ENCODE measurements at regions not wholly inside any gene's neighbourhood (a gene's known extent, or its start where the extent isn't known, plus 50 kb on each side); places are given as distances from the start of the nearest gene placed in this dataset.

DNA sequence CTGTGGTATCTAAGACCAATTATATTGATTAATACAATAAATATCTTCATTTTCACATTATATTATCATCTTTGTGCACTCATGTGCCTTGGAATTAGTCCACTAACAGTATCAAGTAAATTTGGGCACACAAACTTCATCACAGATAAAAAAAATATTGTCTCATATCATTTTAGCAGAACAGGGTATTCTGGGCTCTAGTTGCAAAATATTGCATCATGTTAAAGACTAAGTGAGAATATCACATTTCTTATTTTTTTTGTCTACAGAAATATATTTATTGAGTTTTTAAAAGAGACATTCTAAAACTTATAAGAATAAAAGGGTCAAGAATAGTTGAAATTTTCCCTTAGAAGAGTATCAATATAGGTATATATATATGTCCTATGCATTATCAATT is 754.1 kb upstream of the MAN1A1 start:
- no peak for DNase-seq (ENCODE audit: low read depth)

DNA sequence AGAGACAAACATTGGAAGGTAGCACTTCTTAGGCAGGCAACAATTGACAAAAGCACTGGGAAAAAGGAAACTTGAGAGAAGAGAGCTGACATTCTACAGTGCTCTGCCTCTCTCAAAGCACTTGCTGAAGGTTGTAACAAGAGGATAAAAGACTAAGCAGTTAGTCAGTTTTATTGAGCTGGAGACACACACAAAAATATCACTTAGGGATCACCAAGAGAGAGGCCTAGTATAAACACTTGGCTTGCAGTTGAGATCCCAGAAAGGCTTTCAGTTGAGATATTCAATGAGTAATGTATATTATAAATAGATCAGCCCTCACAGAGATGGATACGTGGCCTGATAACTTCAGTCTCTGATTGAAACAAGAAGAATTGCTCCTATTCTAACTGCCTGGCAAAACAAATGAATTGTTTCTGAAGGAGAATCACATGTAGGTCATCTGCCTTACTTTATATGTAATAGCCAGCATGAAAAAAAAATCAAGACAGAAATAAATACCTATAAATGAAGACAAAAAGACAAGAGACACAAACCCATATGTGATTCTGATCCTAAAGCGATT is 747.2 kb upstream of the MAN1A1 start:
- no peak for DNase-seq (ENCODE audit: low read depth)

DNA sequence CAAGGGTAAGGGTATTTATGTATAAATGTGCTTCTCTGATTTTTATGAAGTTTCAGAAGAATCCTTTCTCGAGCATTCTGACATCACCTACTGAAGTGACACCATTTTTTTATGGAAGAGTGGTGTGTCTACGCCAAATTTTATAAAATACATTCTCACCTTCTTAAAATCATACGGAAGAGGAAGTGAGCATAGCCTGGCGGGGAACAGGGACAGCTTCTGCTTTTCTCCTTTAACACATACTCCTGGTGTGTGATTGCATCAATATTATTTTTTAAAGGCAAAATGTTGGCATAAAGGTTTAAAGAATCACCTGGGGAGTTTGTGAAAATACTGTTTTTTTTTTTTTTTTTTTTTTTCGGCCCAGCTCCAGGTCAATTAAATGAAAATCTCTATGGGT is 733.6 kb upstream of the MAN1A1 start:
- DNase-seq (ENCODE audit: low read depth), result no peak

DNA sequence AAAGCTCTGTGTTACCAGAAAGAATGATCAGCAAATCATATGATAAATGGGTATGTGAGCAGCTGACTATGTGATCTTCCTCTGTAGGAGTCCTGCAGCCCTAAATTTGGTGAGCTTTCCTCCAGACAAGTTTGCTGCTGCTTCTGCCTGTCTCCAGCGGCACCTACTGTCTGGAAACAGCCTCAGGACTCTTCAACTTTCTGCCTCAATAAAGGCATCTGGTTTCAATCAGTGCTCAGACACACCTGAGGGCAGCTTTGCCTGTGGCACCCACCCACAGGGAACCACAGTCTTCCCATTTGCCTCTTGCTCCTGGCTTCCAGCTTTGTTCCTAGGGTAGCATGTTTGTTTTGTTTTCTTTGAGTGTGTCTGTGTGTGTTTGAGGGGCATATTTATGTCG is 727.9 kb upstream of the MAN1A1 start:
- DNase-seq (ENCODE audit: low read depth), result peak; percentile 36

DNA sequence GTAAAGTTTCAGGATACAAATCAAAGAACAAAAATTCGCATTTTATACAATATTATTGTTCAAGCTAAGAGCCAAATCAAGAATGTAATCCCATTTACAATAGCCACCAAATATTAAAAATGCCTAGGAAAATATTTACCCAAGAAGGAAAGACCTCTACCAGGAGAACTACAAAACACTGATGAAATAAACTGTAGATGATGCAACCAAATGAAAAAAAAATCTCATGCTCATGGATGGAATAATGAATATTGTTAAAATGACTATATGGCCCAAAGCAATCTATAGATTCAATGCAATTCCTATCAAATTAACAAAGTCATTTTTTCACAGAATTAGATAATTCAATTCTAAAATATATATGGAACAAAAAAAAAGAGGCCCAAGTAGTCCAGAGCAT is 708.8 kb upstream of the MAN1A1 start:
- no peak for DNase-seq (ENCODE audit: low read depth)

DNA sequence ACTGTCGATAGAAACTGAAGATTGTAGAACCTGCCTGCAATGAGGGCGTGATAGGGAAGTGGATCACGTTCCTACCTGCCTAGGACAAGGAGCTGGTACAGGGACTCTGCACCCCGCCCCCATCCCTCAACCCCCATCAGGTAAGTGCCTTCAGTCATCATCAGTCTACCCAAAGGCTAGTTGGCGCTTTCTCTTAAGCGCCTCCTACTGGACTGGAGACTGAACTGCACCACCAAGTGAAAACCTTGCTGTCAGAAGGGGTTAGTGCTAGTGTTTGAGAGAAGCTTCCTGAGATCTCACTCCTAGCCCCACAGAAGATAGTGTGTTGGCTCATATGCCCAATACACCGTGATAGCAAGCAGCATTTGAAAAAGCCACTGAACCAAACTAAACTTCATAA is 706.5 kb upstream of the MAN1A1 start:
- no peak for DNase-seq (ENCODE audit: low read depth)

DNA sequence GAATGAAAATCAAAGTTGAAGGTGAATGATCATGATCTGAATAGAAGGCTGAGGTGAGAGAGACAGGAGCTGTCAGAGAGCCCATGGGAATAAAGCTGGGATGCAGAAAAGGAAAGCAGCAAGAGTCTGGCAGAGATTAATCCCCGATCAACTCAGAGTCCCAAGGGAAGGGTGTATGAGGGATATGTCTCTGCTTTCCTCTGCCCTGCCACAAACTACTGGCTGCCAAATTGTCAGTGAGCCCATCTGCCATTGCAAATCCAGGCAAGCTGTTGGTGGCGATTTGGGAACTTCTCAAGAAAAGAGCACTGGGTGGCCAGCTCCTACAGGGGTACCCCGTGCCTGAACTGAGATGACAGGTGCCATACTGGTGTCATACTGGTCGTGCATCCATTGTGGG is 705.5 kb upstream of the MAN1A1 start:
- DNase-seq (ENCODE audit: low read depth), result no peak

DNA sequence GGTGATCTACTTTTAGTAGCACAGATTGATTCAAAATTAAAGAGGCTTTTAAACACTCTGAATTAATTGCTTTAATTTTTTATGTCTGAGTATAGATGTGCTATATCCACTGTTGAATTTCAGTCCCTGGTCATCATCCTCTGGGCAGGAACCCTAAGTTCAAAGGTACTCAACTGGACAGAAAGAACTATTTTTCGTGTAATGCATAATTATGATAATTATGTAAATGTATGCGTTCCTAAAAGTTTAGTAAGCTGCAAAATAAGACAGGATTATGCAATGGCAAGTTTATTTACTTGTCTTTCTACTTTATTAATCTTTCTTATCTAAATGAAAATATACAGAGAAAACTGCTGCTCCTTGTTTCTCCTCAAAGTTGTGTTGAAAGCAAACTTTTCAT is 690.1 kb upstream of the MAN1A1 start:
- no peak for DNase-seq (ENCODE audit: low read depth)

DNA sequence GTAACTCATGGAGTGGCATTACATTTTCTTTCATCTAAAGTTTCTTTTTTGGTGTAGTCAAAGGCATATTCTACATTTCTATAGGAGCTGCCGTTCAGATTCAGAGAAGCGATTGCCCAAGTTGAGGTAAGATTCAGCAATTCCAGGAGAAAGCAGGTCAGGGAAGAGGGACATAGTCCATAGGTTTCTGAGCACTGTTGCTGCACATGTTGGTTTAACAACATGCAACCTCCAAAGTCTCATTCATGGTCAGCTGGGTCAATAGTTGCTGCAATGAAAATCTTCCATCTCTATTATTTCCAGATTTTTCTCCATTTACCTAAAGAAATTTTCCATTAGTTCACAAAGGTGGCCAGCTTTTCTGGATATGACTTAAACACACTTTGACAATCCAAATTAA is 682.3 kb upstream of the MAN1A1 start:
- no peak for DNase-seq (ENCODE audit: low read depth)

DNA sequence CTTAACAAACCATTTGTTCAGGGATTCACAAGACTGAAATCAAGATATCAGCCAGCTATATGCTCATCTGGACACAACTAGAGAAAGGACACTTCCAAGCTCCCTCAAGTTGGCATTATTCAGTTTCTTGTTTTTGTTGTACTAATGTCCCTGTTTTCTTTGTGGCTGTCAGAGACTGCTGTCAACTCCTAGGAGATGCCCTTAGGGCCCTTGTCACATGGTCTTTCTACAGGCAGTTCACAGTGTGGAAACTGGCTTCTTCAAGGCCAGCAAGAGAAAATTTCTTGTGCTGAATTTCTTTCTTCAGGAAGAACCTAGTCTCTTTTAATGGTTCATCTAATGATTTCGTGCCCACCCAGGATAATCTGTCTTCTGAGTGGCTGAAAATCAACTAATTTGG is 677.2 kb upstream of the MAN1A1 start:
- peak; percentile 3 for DNase-seq (ENCODE audit: low read depth)

DNA sequence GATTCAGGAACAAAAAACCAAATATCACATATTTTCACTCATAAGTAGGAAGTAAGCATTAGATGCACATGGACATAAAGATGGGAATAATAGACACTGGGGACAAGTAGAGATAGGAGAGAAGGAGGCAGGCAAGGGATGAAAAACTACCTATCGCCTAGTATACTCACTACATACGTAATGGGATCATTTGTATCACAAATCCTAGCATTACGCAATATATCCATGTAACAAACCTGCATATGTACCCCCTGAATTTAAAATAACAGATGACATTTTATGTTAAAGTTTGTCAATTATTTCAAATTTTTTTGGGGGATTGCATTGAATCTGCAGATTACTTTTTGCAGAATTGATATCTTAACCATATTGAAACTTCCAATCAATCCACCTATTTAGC is 660.5 kb upstream of the MAN1A1 start:
- DNase-seq (ENCODE audit: low read depth), result no peak

DNA sequence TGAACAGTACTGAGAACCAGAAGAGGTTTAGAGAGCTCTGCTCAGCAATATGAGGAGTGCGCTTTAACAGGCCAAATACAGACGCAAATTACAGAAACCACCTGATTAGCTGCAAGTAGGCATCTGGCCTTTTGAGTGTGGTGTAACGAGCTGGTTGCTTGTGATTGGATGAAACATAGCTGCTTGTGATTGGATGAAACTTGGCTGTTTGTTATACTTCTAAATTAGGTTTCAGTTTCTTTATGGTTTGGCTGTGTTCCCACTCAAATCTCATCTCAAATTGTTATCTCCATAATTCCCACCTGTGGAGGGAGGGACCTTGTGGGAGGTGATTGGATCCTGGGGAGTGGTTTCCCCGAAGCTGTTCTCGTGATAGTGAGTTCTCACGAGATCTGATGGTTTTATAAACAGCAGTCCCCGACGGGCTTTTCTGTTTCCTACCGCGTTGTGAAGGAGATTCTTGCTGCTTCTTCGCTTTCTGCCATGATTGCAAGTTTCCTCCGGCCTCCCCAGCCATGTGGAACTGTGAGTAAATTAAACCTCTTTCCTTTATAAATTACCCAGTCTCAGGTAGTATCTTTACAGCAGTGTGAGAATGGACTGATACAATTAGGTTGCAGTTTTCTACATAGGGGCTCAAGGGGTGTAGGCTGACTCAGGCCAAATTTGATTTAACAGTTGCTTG is 655.9 kb upstream of the MAN1A1 start:
- peak; percentile 58 for DNase-seq (ENCODE audit: low read depth)

DNA sequence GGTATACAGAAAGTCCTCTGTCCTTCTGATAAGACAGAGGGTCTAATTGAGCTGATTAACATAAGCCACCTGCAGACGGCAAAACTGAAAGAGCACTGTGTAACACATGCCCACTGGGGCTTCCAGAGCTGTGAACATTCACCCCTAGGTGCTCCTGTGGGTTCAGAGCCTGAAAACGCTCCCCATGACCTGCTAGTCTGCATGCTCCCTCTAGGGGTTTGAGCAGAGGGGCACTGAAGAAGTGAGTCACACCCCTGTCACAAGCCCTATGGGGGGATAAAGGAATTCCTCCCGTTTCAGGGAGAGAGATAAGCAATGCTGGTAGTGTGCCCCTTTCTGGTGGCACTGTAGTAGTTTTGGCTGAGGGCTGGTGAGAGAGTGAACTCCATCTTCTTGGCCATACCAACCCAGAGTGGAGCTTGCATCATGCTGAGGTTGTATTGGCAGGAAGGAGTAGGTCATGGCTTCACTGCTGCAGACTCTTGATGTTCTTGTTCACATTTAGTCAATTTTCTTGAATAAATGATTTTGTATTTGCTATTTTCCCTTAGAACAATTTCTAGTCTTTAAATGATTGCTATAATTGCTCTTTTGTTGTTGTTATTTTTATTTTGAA is 637.5 kb upstream of the MAN1A1 start:
- DNase-seq (ENCODE audit: low read depth), result no peak

DNA sequence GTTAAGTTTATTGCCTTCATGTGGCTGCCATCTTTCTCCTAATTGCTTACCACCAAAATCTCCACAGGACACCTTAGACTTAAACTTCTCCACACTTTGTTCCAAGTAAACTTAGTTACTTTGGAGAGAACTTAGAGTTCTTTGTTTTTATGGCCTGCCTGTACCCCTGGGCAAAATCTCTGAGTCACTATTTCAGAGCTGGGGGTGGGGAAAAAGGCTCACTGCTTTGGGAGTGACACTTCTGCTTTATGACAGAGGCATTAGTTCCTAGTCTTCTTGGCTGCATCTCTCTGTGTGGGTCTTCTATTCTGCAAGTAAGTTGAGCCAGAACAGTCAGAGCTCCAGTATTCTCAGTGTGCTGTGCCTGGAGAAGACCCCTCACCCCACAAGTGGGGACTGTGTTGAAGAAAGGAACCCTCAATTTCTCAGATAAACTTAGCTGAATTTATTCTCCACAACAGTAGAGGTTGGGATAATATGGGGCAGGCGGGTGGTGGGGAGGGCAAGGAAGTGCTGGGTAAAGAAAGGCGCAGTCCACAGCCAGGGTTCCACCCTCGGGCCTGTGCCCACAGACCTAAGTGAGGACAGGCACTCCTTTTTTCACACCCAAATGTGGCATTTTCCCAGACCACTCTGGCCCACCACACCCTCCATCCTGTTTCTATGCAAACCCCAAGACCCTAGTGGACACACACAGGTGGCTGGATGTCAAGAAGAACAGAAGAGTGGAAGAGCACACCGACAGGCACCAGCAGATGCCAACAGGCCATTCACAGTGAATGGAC is 636.6 kb upstream of the MAN1A1 start:
- peak; percentile 55 for DNase-seq (ENCODE audit: low read depth)

DNA sequence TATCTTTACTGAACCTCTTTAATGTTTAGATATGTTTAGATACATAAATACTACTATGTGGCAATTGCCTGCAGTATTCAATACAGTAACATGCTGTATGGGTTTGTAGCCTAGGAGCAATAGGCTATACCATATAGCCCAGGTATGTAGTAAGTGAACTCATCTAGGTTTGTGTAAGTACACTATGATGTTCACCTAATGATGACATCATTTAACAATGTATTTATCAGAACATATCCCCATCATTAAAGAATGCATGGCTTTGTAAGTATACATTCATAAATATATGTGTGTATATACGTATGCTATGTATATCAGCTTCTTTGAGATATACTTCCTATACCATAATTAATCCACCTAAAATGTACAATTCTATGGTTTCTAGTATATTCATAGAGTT is 631.2 kb upstream of the MAN1A1 start:
- no peak for DNase-seq (ENCODE audit: low read depth)

DNA sequence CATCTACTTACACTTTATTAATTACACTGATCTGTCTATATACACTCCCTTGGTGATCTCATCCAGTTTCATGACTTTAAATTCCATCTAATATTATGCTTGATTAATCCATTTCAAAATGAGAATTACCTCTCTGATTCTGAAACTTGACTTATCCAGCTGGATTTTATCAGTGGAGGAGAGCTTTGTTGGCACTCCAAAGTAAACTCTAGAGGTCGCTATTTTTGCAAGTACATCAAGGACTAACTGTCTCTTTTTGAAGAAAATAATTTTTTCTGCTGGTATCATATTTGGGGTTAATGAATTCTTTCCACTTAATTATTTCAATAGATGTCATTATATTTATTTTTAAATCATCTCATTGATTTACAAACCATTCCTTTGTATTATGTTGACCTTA is 630.3 kb upstream of the MAN1A1 start:
- DNase-seq (ENCODE audit: low read depth), result no peak

DNA sequence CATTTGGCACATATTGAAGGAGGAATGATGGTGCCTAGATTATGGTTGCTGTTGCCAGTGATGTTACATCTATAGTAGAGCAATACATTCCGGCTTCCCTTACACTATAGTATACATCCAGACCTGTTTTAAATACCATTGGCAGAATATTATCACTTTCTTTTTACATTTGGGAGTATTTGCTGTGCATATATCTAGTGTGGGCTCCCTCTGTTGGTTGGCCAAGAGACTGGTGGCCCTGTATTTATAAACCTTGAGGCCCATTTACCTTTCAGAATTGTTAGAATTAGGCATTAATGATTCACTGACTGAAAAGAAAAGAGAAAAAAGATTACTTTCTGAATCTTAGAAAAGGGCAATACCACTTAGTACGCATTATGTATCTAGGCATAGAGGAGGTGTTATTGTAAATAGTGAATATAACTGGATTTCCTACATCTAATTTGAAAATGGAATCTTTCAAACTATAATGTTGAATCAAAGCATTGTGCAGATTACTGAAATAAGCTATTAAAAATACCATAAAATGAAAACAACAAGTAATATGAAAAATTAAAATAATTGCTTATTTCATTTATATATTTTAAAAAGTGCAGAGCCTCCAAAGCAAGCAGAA is 628.8 kb upstream of the MAN1A1 start:
- peak; percentile 14 for DNase-seq (ENCODE audit: low read depth)

DNA sequence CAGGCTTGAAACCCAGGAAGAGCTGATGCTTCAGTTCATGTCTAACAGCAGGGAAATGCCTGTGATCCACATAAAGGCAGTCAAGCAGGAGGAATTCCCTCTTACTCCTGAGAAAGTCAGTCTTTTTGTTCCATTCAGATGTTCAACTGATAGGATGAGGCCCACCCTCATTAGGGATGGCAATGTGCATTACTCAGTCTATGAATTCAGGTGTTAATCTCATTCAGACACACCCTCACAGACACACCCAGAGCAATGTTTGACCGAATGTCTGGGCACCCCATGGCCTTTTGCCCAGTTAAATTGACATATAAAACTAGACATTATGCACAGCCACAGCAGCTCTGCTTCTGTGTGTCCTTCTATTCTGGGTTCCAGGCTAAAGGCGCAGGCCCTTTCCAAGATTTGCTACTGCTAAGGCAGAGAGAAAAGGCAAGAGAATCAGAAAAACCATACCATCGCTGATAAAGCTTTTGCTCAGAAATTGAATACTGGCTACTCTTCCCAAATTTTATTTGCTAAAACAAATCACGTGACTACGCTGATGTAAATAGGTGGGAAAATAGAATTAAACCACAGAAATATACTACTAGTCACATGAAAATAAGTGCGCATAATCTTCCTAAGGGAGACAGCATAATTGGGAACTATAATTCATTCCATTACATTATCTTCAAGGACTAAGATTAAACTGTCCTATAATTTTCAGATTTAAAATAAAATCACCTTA is 625.0 kb upstream of the MAN1A1 start:
- no peak for DNase-seq (ENCODE audit: low read depth)

DNA sequence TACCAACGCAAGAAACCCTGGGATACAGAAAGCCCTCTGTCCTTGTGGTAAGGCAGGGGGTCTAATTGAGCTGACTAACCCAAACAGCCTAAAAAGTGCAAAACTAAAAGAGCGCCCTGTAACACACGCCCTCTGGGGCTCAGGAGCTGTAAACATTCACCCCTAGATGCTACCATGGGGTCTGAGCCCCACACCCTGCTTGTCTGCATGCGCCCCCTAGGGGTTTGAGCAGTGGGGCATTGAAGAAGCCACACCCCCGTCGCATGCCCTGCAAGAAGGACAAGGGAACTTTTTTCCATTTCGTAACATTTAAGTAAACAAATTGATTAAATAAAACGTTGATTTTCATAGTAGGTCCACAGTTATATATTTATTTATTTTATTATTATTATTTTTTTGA is 616.9 kb upstream of the MAN1A1 start:
- no peak for DNase-seq (ENCODE audit: low read depth)

DNA sequence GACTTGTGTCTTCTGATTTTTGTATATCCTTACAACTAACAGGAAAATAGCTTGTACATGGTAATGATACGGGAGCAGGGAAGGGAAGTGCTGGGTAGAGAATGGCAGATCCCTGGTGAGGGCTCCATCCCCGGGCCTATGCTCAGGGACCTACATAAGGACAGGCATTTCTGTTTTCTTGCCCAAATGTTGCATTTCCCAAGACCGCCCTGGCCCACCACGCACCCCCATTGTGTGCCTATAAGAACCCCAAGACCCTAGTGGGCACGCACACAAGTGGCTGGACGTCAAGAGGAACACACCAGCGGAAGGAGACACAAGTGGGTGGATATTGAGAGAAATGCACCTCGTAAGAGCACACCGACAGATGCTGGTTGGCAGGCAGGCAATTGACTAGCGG is 616.3 kb upstream of the MAN1A1 start:
- DNase-seq (ENCODE audit: low read depth), result no peak

DNA sequence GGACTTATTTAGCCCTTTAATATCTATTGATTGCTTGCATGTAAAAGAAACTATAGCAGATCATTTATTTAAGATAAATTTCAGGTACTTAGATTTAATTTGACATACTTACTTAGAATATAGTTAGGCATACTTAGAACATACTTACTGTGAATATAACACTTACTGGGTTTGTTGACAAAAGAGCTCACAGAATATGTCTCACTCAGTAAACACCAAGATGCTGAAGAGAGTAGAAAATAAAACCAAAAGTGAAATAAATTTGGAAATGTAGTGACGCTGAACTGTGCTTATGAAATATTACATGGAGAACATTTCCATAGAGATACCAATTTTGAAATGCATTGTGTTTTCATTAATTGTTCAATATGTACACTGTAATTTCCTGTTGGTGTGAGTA is 615.4 kb upstream of the MAN1A1 start:
- no peak for DNase-seq (ENCODE audit: low read depth)

DNA sequence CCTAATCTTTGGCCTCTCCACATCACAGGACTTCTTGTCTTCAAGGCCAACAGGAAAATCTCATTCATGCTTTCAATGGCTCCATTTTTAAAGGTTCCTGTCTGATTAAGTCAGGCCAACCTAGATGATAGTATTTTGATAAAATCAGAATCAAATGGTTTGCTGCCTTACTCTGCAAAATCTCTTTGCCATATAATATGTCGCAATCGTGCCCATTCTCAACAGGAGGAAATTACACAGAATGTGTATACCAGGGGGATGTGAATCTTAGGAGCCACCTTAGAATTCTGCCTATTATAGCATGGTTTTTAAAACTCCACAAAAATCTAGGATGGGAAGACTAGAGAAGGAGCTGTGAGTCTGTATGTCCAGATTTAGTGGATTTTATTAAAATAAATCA is 612.9 kb upstream of the MAN1A1 start:
- no peak for DNase-seq (ENCODE audit: low read depth)

All from M059J (cell line).